Naive thymus-derived CD4-positive, alpha-beta T cell (primary cell): ENCODE measurements at regions not wholly inside any gene's neighbourhood (a gene's known extent, or its start where the extent isn't known, plus 50 kb on each side); places are given as distances from the start of the nearest gene placed in this dataset.

ENCODE experiments used
- ATAC-seq: fragments of 150-1000 bp; cut with Tn5 transposase; 2 replicates; pipeline ENCODE4 v1.10.0; 2021; ENCODE audit warnings: mild to moderate bottlenecking, moderate library complexity
- CTCF ChIA-PET: fragments of 350-600 bp; sonication (Branson Sonifier 250); formaldehyde crosslinking; loops from one replicate; lab custom pipeline; 2021; ENCODE audit warnings: antibody characterized with exemption; lab: Charles Lee
- POLR2A ChIA-PET: fragments of 350-600 bp; sonication (Branson Sonifier 250); formaldehyde crosslinking; loops from one replicate; lab custom pipeline; 2021; ENCODE audit warnings: antibody characterized with exemption, inconsistent platforms; lab: Charles Lee
- DNase-seq, 9 donors: peaks; one replicate each; pipeline versions ENCODE4 v3.0.0 to v3.0.0-alpha.2; 2020 to 2022; ENCODE audit warnings: mixed read lengths in 1 of 9
- H3K27ac ChIP-seq: one replicate; pipeline ENCODE4 v1.7.0; 2013; ENCODE audit warnings: mild to moderate bottlenecking, low read depth, low read length, moderate library complexity
- H3K27me3 ChIP-seq, 2 donors: one replicate each; pipeline ENCODE4 v1.7.0; 2013; ENCODE audit warnings: low read length in 2 of 2, mild to moderate bottlenecking in 2 of 2, moderate library complexity in 2 of 2; ENCODE audit not compliant: control insufficient read depth in 2 of 2, insufficient read depth in 2 of 2
- H3K36me3 ChIP-seq, 3 experiments: 1 replicate in 2 of 3; 2 replicates in 1 of 3; pipeline ENCODE4 v1.7.0; 2013; ENCODE audit warnings: low read length in 3 of 3, mild to moderate bottlenecking in 3 of 3, moderate library complexity in 1 of 3; ENCODE audit not compliant: insufficient read depth in 3 of 3, control insufficient read depth in 2 of 3
- H3K4me1 ChIP-seq, 2 donors: one replicate each; pipeline ENCODE4 v1.7.0; 2013; ENCODE audit warnings: low read length in 2 of 2, mild to moderate bottlenecking in 2 of 2, moderate library complexity in 1 of 2; ENCODE audit not compliant: control insufficient read depth in 2 of 2, insufficient read depth in 2 of 2
- H3K4me3 ChIP-seq: 2 replicates; pipeline ENCODE4 v1.7.0; 2013; ENCODE audit warnings: mild to moderate bottlenecking, low read length
- H3K9me3 ChIP-seq, 3 experiments: 1 replicate in 2 of 3; 2 replicates in 1 of 3; pipeline ENCODE4 v1.7.0; 2013; ENCODE audit warnings: low read length in 3 of 3; ENCODE audit not compliant: control insufficient read depth in 2 of 3
- H3K27ac Mint-ChIP-seq, 9 donors: one replicate each; pipeline ENCODE4 v1.8.0; 2020 to 2022; ENCODE audit warnings: mixed read lengths in 9 of 9, mild to moderate bottlenecking in 8 of 9, moderate library complexity in 5 of 9, inconsistent platforms in 2 of 9
- H3K27me3 Mint-ChIP-seq, 5 donors: one replicate each; pipeline ENCODE4 v1.8.0; 2021 to 2022; ENCODE audit warnings: mixed read lengths in 5 of 5, mild to moderate bottlenecking in 1 of 5
- H3K36me3 Mint-ChIP-seq, 5 donors: one replicate each; pipeline ENCODE4 v1.8.0; 2020 to 2022; ENCODE audit warnings: mixed read lengths in 5 of 5, mild to moderate bottlenecking in 3 of 5, inconsistent platforms in 1 of 5
- H3K4me1 Mint-ChIP-seq, 7 donors: one replicate each; pipeline ENCODE4 v1.8.0; 2020 to 2022; ENCODE audit warnings: mixed read lengths in 7 of 7, mild to moderate bottlenecking in 3 of 7, inconsistent platforms in 1 of 7
- H3K4me3 Mint-ChIP-seq, 10 donors: one replicate each; pipeline ENCODE4 v1.8.0; 2020 to 2022; ENCODE audit warnings: mild to moderate bottlenecking in 10 of 10, mixed read lengths in 10 of 10, moderate library complexity in 6 of 10, inconsistent platforms in 2 of 10
- H3K9me3 Mint-ChIP-seq, 11 donors: one replicate each; pipeline ENCODE4 v1.8.0; 2020 to 2022; ENCODE audit warnings: mixed read lengths in 11 of 11, mild to moderate bottlenecking in 4 of 11, inconsistent platforms in 1 of 11, moderate library complexity in 1 of 11
- intact Hi-C, 2 donors: fragments of 100-400 bp; cut with micrococcal nuclease; formaldehyde crosslinking; loops; one replicate each; pipeline ENCODE4 v1.15.1; 2023

- ATAC-seq (no peak), DNase-seq (no peak)
- Mint-ChIP-seq H3K27me3 (no peaks in the 10 kb centered on the region), H3K9me3 (no peaks in the 10 kb centered on the region), H3K27ac (no peak overlapping the region), H3K4me3 (no peak overlapping the region), H3K4me1 (no peaks in the 10 kb centered on the region), H3K36me3 (no peaks in the 10 kb centered on the region)
- Histone ChIP-seq H3K4me3 (no peak overlapping the region), H3K27ac (no peak overlapping the region), H3K27me3 (no peaks in the 10 kb centered on the region), H3K9me3 (no peaks in the 10 kb centered on the region), H3K4me1 (no peaks in the 10 kb centered on the region), H3K36me3 (no peaks in the 10 kb centered on the region)
- ChIA-PET POLR2A (no interaction called here), CTCF (no interaction called here)
- intact Hi-C loops = no loop called here
Observed at GRCh38 chr6:126541806-126542491, 202.0 kb downstream of the CENPW start.

DNA sequence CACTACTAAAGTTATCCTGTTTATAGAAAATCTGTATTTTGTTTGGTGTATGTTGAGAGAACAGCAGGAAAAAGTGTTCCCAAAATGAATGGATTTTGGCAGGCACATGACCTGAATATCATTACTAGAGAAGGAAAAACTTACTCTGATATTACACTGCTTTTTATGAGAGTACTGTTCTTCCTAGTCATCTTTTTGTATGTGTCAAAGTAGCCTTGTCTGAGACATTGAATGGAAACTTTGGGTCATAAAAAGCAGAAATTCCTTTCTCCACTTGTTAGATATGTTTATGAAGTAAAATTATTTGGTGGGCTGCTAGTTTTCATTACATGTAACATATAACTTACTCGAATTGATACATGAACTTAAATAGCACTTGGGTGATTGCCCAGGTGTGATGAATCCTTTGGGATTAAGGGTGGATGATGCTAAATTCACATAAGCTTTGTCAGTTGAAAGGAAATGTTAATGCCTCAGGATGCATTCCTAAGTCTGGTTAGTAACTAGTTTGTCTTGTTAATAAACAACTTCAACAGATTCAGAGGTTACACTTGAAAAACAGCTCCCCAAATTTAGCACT, 206.7 kb downstream of the CENPW start:
- DNase-seq (no peak), ATAC-seq (no peak)
- H3K4me3 Mint-ChIP-seq = no peak overlapping the region
- Histone ChIP-seq H3K27me3 (no peaks in the 10 kb centered on the region), H3K36me3 (no peaks in the 10 kb centered on the region), H3K27ac (no peak overlapping the region), H3K4me1 (no peaks in the 10 kb centered on the region), H3K9me3 (no peaks in the 10 kb centered on the region), H3K4me3 (no peak overlapping the region)
- H3K9me3 Mint-ChIP-seq = peaks cover 0 to 4% (median 0%) of the 10 kb centered on the region in 11 donors
- H3K27me3 Mint-ChIP-seq = no peaks in the 10 kb centered on the region
- intact Hi-C loops = no loop called here
- H3K36me3 Mint-ChIP-seq = no peaks in the 10 kb centered on the region
- POLR2A ChIA-PET = no interaction called here
- no peaks in the 10 kb centered on the region for H3K4me1 Mint-ChIP-seq
- H3K27ac Mint-ChIP-seq = no peak overlapping the region
- CTCF ChIA-PET = no interaction called here

DNA sequence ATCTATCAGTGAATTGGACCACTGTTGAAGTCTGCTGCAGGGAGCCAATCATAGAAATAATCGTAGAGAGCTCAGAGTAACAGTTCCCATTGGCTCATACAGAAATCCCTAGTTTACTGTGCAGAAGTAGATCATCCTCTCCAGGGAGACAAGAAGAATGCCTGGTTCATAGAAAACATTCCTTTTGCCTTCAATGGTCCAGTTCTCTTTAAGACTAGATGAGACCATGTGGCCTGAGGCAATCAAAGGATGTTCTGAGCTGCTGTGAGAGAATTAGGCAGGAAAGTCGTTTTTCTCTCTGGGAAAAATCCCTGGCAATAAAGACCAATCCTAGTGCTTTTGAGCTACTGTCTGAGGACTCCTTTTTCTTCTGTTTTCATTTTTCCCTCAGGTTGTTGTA, 208.4 kb downstream of the CENPW start:
- no peak for ATAC-seq
- POLR2A ChIA-PET = no interaction called here
- H3K4me3 ChIP-seq = no peak overlapping the region
- H3K36me3 Mint-ChIP-seq = no peaks in the 10 kb centered on the region
- H3K27me3 Mint-ChIP-seq = no peaks in the 10 kb centered on the region
- CTCF ChIA-PET = no interaction called here
- H3K9me3 Mint-ChIP-seq = peaks cover 0 to 4% (median 0%) of the 10 kb centered on the region in 11 donors
- no peak overlapping the region for H3K27ac Mint-ChIP-seq
- no peak overlapping the region for H3K4me3 Mint-ChIP-seq
- H3K4me1 ChIP-seq = no peaks in the 10 kb centered on the region
- H3K27ac ChIP-seq = no peak overlapping the region
- no peaks in the 10 kb centered on the region for H3K4me1 Mint-ChIP-seq
- DNase-seq = no peak
- H3K9me3 ChIP-seq = no peaks in the 10 kb centered on the region
- H3K27me3 ChIP-seq = no peaks in the 10 kb centered on the region
- no peaks in the 10 kb centered on the region for H3K36me3 ChIP-seq
- intact Hi-C loops = no loop called here

- H3K9me3 ChIP-seq = no peaks in the 10 kb centered on the region
- Mint-ChIP-seq H3K4me3 (no peak overlapping the region), H3K27ac (no peak overlapping the region), H3K36me3 (no peaks in the 10 kb centered on the region), H3K9me3 (peaks cover 0 to 4% (median 0%) of the 10 kb centered on the region in 11 donors), H3K4me1 (no peaks in the 10 kb centered on the region), H3K27me3 (no peaks in the 10 kb centered on the region)
- ATAC-seq = no peak
- intact Hi-C loops = no loop called here
- H3K27ac ChIP-seq = no peak overlapping the region
- ChIA-PET CTCF (no interaction called here), POLR2A (no interaction called here)
- no peaks in the 10 kb centered on the region for H3K4me1 ChIP-seq
- DNase-seq = no peak
- H3K4me3 ChIP-seq = no peak overlapping the region
- no peaks in the 10 kb centered on the region for H3K27me3 ChIP-seq
- H3K36me3 ChIP-seq = no peaks in the 10 kb centered on the region
Observed at GRCh38 chr6:126550323-126550722, 210.4 kb downstream of the CENPW start.

DNA sequence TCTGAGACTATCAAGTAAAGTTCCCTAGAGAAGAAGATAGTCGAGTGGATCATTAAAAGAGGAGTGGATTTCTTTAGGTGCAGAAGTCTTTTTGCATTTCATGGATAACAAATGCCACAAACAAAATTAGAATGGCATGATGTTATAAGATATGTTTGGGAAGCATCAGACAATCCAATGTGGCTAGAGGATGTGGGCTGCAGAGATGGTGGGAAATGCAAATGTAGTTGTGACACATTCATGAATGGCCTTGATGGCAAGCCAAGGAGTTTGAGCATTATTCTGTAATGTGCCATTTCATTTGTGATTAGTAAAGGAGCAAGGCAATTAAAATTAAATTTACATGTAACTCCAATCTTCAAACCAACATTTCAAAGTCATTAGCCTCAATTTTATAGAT, 211.9 kb downstream of the CENPW start:
- H3K4me3 Mint-ChIP-seq = no peak overlapping the region
- Histone ChIP-seq H3K4me1 (no peaks in the 10 kb centered on the region), H3K27ac (no peak overlapping the region), H3K4me3 (no peak overlapping the region), H3K27me3 (no peaks in the 10 kb centered on the region), H3K36me3 (no peaks in the 10 kb centered on the region), H3K9me3 (no peaks in the 10 kb centered on the region)
- H3K4me1 Mint-ChIP-seq = no peaks in the 10 kb centered on the region
- DNase-seq (no peak), ATAC-seq (no peak)
- H3K9me3 Mint-ChIP-seq = peaks cover 0 to 4% (median 0%) of the 10 kb centered on the region in 11 donors
- CTCF ChIA-PET = no interaction called here
- H3K27ac Mint-ChIP-seq = no peak overlapping the region
- no peaks in the 10 kb centered on the region for H3K36me3 Mint-ChIP-seq
- H3K27me3 Mint-ChIP-seq = no peaks in the 10 kb centered on the region
- intact Hi-C loops = no loop called here
- POLR2A ChIA-PET = no interaction called here

GRCh38 chr6:126553854-126554253, 213.9 kb downstream of the CENPW start:
- Histone ChIP-seq H3K9me3 (no peaks in the 10 kb centered on the region), H3K27ac (no peak overlapping the region), H3K27me3 (no peaks in the 10 kb centered on the region), H3K4me3 (no peak overlapping the region), H3K36me3 (no peaks in the 10 kb centered on the region), H3K4me1 (no peaks in the 10 kb centered on the region)
- H3K27ac Mint-ChIP-seq = no peak overlapping the region
- intact Hi-C loops = no loop called here
- H3K4me3 Mint-ChIP-seq = no peak overlapping the region
- no peaks in the 10 kb centered on the region for H3K4me1 Mint-ChIP-seq
- ChIA-PET POLR2A (no interaction called here), CTCF (no interaction called here)
- H3K27me3 Mint-ChIP-seq = no peaks in the 10 kb centered on the region
- ATAC-seq (no peak), DNase-seq (no peak)
- peaks cover 0 to 4% (median 0%) of the 10 kb centered on the region in 11 donors for H3K9me3 Mint-ChIP-seq
- no peaks in the 10 kb centered on the region for H3K36me3 Mint-ChIP-seq

DNA sequence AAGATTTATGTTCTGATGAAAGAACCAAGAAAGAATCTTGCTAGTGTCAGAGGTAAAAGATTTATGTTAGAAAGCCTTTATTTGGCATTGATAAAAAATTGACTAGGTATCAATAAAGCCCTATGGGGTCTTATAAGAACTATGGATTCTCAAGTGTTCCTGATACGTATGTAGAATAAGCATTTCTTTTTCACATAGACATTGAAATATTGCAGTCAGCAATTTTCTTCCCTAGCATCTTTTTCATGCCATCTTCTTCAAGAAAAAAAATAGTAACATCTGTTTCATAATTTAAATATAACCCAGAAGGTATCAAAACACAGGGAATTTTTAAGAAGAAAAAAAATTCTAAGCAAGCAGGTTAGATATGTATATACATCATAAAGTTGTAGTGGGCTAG, 230.6 kb downstream of the CENPW start:
- CTCF ChIA-PET = no interaction called here
- H3K9me3 ChIP-seq = no peaks in the 10 kb centered on the region
- no peak overlapping the region for H3K4me3 Mint-ChIP-seq
- H3K4me1 ChIP-seq = no peaks in the 10 kb centered on the region
- H3K4me3 ChIP-seq = no peak overlapping the region
- no peak overlapping the region for H3K27ac Mint-ChIP-seq
- H3K36me3 Mint-ChIP-seq = no peaks in the 10 kb centered on the region
- intact Hi-C loops = no loop called here
- H3K36me3 ChIP-seq = no peaks in the 10 kb centered on the region
- ATAC-seq = no peak
- DNase-seq = no peak
- no peaks in the 10 kb centered on the region for H3K27me3 ChIP-seq
- H3K4me1 Mint-ChIP-seq = no peaks in the 10 kb centered on the region
- H3K9me3 Mint-ChIP-seq = peaks cover 0 to 9% (median 3%) of the 10 kb centered on the region in 11 donors
- no peak overlapping the region for H3K27ac ChIP-seq
- H3K27me3 Mint-ChIP-seq = no peaks in the 10 kb centered on the region
- POLR2A ChIA-PET = no interaction called here
